ENCODE measurements at regions not wholly inside any gene's neighbourhood (a gene's known extent, or its start where the extent isn't known, plus 50 kb on each side); places are given as distances from the start of the nearest gene placed in this dataset.

- Histone ChIP-seq H3K27ac (no peak overlapping the region), H3K4me3 (no peak overlapping the region), H3K36me3 (no peaks in the 10 kb centered on the region), H3K4me2 (no peak overlapping the region), H3K9ac (no peak overlapping the region), H3K27me3 (peaks cover 44% of the 10 kb centered on the region), H4K20me1 (no peaks in the 10 kb centered on the region), H3K9me3 (peaks cover 16% of the 10 kb centered on the region), H3K4me1 (peaks cover 14% of the 10 kb centered on the region)
- no peak for TF ChIP-seq Cebpa-rat (IDR thresholded peaks at IDR 0.05)
Measured at GRCh38 chr6:28585335-28585734, 59.7 kb downstream of the GPX5 start.

DNA sequence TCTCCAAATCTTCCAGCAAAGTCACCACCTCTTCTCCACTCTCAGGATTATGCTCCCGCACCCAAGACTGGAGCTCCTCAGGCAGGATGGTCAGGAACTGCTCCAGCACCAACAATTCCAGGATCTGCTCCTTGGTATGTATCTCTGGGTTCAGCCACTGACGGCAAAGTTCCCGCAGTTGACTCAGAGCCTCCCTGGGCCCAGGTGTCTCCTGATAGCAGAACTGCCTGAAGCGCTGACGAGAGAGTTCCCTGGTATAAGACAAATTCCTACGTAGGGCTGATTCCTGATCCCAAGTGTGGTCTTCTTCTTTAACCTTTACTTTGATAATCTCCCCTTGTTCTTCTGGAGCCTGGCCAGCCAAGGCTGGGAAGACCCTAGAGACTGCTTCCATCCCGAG is 60.6 kb downstream of the GPX5 start:
- H3K9ac ChIP-seq, result no peak overlapping the region
- H3K27ac ChIP-seq, result no peak overlapping the region
- H3K4me1 ChIP-seq, result peaks cover 14% of the 10 kb centered on the region
- no peak overlapping the region for H3K4me3 ChIP-seq
- peaks cover 16% of the 10 kb centered on the region for H3K9me3 ChIP-seq
- H3K27me3 ChIP-seq, result peaks cover 44% of the 10 kb centered on the region
- TF ChIP-seq Cebpa-rat (IDR thresholded peaks at IDR 0.05), result no peak
- H4K20me1 ChIP-seq, result no peaks in the 10 kb centered on the region
- no peaks in the 10 kb centered on the region for H3K36me3 ChIP-seq
- H3K4me2 ChIP-seq, result no peak overlapping the region

DNA sequence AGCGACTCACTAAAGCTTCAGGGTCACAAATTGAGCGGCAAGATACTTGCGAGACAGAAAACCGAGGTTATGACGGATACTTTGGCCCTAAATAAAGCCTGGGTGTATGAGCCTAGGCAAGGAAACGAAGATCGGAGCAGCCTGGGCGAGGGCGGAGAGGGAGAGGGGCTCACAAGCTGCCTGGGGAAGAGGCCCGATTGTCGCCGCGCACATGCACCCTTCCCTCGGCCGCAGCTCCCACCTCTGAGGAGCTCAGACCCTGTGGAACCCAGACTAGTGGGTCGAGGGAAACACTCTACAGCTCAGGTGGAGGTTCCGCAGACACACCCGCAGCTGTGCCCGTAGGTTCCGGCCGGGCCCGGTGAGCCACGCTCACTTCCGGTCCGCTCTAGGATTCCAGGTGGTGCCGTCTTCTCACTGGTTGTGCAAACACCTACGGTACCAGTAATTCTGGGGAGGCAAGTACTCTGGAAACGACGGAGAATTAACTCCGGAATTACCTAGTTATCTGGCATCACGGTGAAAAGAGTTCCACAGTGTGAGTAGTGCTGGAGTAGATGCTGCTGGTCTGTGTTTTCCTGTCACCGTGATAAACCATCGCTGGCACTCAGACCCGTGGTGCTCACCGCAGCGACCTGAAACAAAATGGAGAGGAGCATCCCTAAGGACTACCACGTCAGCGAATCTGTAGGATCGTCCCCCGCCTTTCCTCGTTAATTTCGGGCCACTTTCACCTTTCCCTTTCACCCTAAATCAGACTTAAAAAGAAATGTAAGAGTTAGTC is 61.5 kb downstream of the GPX5 start:
- Histone ChIP-seq H3K4me2 (peak overlapping the region; percentile 36; the same call in 1 of the 2 replicates), H3K9me3 (peaks cover 16% of the 10 kb centered on the region), H3K27ac (no peak overlapping the region), H3K4me1 (peaks cover 14% of the 10 kb centered on the region), H3K27me3 (peaks cover 44% of the 10 kb centered on the region), H3K9ac (no peak overlapping the region), H4K20me1 (no peaks in the 10 kb centered on the region), H3K36me3 (no peaks in the 10 kb centered on the region), H3K4me3 (0 out of 2 replicates have a peak overlapping the region, but pooled peaks have one; percentile 8)
- no peak for TF ChIP-seq Cebpa-rat (IDR thresholded peaks at IDR 0.05)

- no peak overlapping the region for H3K4me2 ChIP-seq
Measured at GRCh38 chr6:28587746-28588075, 62.0 kb downstream of the GPX5 start.

DNA sequence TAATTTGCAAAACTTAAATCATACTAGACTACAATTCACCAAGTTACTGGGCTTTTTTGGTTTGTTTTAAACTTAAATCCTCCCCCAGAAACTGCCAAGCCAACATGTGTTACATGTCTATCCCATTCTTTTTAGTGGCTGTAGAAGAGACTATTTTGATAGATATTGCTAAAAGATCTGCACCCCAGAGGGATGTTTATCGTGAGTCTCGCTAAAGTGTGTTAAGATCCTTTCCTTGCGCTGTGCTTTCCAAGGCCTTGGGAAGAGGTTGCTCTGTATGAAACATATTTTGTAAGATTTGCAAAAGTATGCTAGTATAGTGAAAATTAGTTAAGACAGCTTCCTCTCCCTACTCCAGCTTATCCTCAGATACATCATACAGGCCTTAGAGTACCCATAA is 63.0 kb downstream of the GPX5 start:
- H3K4me2 ChIP-seq, result peak overlapping the region; percentile 57
- no peak overlapping the region for H3K4me3 ChIP-seq
- peaks cover 44% of the 10 kb centered on the region for H3K27me3 ChIP-seq
- peaks cover 14% of the 10 kb centered on the region for H3K4me1 ChIP-seq
- peaks cover 16% of the 10 kb centered on the region for H3K9me3 ChIP-seq
- no peak overlapping the region for H3K27ac ChIP-seq
- H3K36me3 ChIP-seq, result no peaks in the 10 kb centered on the region
- H4K20me1 ChIP-seq, result no peaks in the 10 kb centered on the region
- H3K9ac ChIP-seq, result no peak overlapping the region
- TF ChIP-seq Cebpa-rat (IDR thresholded peaks at IDR 0.05), result no peak

More at GRCh38 chr6:28587746-28588075, 62.0 kb downstream of the GPX5 start:
- Histone ChIP-seq H4K20me1 (no peaks in the 10 kb centered on the region), H3K9me3 (peaks cover 16% of the 10 kb centered on the region), H3K36me3 (no peaks in the 10 kb centered on the region), H3K9ac (no peak overlapping the region), H3K4me3 (no peak overlapping the region), H3K27me3 (peaks cover 44% of the 10 kb centered on the region), H3K27ac (no peak overlapping the region), H3K4me1 (peaks cover 14% of the 10 kb centered on the region)
- no peak for TF ChIP-seq Cebpa-rat (IDR thresholded peaks at IDR 0.05)

DNA sequence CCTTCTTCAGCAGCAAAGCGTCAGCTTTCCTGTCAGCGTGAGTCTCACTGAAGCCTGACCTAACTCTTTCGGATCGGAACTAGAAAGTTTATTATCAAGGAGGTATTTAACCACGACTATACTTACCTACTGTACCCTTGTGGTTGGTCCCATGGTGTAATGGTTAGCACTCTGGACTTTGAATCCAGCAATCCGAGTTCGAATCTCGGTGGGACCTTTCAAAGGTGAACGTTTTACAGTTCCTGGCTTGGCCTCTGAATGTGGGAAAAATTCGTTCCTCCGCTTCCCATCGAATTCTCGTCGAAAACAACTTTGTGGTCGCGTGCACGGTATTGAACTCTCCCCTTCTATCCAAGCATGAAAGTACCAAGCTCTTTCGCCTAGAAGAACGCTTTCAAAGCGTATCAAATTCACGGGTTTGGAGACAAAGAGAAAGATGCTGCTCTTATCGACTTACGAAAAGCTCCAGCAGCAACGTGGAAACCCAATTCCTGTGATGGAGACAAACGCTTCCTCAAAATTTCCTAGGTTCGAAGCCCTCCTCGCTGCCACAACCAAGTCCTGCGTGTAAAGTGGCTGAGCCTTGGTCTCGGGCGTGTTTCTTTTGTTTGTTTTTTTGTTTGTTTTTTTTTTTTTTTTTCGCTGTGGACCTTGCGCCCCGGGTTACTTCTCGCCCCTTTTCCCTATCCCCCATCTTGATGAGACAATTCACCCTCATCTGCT is 63.7 kb downstream of the GPX5 start:
- Histone ChIP-seq H3K9ac (no peak overlapping the region), H3K9me3 (peaks cover 16% of the 10 kb centered on the region), H3K4me1 (peaks cover 14% of the 10 kb centered on the region), H3K27me3 (peaks cover 44% of the 10 kb centered on the region), H4K20me1 (no peaks in the 10 kb centered on the region), H3K36me3 (no peaks in the 10 kb centered on the region), H3K4me3 (peak overlapping the region; percentile 4; the same call in 1 of the 2 replicates), H3K27ac (no peak overlapping the region), H3K4me2 (peak overlapping the region; percentile 57)
- no peak for TF ChIP-seq Cebpa-rat (IDR thresholded peaks at IDR 0.05)

GRCh38 chr6:28589957-28590349 is 64.3 kb downstream of the GPX5 start:
- Histone ChIP-seq H3K9me3 (peaks cover 16% of the 10 kb centered on the region), H3K27ac (no peak overlapping the region), H4K20me1 (no peaks in the 10 kb centered on the region), H3K9ac (no peak overlapping the region), H3K4me3 (no peak overlapping the region), H3K27me3 (peaks cover 44% of the 10 kb centered on the region), H3K4me2 (peak overlapping the region; percentile 57), H3K36me3 (no peaks in the 10 kb centered on the region), H3K4me1 (peaks cover 14% of the 10 kb centered on the region)
- no peak for TF ChIP-seq Cebpa-rat (IDR thresholded peaks at IDR 0.05)

DNA sequence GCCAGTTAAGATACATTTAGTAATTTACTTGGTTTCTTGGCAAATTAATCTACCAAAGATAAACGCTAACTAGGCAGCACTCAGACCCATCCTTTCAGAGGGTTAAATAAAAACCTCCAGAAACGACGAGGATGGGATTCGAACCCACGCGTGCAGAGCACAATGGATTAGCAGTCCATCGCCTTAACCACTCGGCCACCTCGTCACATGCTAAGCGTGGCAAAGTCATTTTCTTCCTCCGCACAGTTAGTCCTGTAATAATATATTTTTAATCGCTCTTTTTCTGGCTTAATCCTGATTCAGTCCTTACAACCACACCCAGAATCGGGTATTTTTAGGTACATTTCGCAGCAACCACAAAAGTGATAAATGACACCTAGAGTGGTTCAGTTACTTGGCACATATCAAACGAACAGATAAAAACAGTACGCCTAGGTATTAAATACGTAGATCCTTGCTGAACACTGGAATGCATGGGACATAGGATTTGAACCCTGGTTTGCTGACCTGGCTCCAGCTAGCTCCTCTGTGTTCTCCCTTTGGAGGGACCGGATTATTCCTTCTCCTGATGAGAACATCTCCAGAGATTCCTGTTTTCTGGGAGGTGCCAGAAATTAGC is 71.6 kb downstream of the GPX5 start:
- Histone ChIP-seq H3K9ac (no peak overlapping the region), H3K4me2 (no peak overlapping the region), H3K4me3 (no peak overlapping the region), H3K27ac (no peak overlapping the region), H3K36me3 (no peaks in the 10 kb centered on the region), H3K27me3 (no peaks in the 10 kb centered on the region), H3K9me3 (peaks cover 19% of the 10 kb centered on the region), H3K4me1 (peaks cover 5% of the 10 kb centered on the region), H4K20me1 (no peaks in the 10 kb centered on the region)
- no peak for TF ChIP-seq Cebpa-rat (IDR thresholded peaks at IDR 0.05)

- Histone ChIP-seq H3K36me3 (no peaks in the 10 kb centered on the region), H3K27ac (no peak overlapping the region), H3K27me3 (no peaks in the 10 kb centered on the region), H3K4me1 (peaks cover 5% of the 10 kb centered on the region), H4K20me1 (no peaks in the 10 kb centered on the region), H3K9ac (no peak overlapping the region), H3K4me3 (no peak overlapping the region), H3K4me2 (no peak overlapping the region), H3K9me3 (peaks cover 19% of the 10 kb centered on the region)
- TF ChIP-seq Cebpa-rat (IDR thresholded peaks at IDR 0.05), result no peak
Measured at GRCh38 chr6:28597924-28598722, 72.4 kb downstream of the GPX5 start.

Measured in BLaER1 (cell line).